GM18517 (cell line): ENCODE measurements at regions not wholly inside any gene's neighbourhood (a gene's known extent, or its start where the extent isn't known, plus 50 kb on each side); places are given as distances from the start of the nearest gene placed in this dataset.
"Not testable (repeated sequence)": the region's sequence is repeated elsewhere in the genome, so short reads cannot be mapped to it uniquely, and the experiment has no call there.

Experiments used
- ATAC-seq: cut with Tn5 transposase; IDR thresholded peaks from one replicate; pipeline ENCODE4 v1.9.1; 2021; ENCODE audit warnings: mild to moderate bottlenecking, moderate library complexity; ENCODE audit not compliant: unreplicated experiment

DNA sequence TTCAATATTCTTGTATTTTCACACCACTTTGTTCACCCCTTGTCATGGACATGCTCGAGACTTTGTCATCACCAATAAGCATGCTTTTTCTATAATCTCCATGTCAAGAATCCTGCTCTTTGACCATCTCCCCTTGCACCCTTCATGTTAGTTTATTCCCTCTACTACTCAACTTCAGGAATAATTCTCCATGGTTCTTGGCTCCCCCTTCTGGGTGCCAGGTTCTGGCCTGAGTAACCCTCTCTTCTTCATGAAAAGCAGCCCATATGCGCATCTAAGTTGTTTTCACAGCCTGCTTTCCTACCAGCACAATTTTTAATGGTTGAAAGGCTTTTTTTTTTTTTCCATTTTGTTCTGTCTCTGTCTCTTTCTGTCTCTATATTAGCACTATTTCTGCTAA is 160.7 kb downstream of the LEPR start:
- ATAC-seq: no peak

GRCh38 chr1:65584399-65584798 is 163.9 kb downstream of the LEPR start:
- ATAC-seq: no peak

DNA sequence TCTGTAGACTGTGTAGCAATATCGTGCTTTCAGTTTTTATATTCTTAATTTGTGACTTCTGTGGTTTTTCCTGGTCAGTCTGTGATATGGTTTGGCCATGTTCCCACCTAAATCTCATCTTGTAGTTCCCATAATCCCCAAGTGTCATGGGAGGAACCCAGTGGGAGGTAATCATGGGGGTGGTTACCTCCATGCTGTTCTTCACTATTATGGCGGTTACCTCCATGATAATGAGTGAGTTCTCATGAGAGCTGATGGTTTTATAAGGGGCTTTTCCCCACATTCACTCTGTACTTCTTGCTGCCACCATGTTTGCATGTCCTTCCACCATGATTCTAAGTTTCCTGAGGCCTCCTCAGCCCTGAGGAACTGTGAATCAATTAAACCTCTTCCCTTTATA is 169.8 kb downstream of the LEPR start:
- ATAC-seq: no peak

- no peak for ATAC-seq
These were observed 173.0 kb downstream of the LEPR start for GRCh38 chr1:65593516-65593915.

DNA sequence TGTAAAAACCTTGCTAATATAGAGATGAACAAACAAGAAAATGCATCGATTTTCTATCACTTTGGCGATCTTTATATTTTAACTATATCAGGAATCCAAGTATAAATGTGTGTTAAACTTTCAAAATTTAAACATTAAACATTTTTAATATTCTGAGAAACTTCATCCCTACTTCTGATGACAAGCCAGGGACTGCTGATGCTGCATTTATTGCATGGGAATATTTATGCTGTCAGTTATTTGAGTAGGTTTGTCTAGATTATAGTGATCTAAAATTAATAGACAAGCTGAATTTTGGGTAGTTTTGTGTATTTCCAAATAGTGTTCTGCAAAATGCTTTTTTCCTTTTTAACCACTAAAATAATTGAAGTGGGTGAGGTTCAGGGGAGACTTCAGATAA is 175.3 kb downstream of the LEPR start:
- no peak for ATAC-seq

GRCh38 chr1:65596768-65597167 is 176.3 kb downstream of the LEPR start:
- no peak for ATAC-seq

DNA sequence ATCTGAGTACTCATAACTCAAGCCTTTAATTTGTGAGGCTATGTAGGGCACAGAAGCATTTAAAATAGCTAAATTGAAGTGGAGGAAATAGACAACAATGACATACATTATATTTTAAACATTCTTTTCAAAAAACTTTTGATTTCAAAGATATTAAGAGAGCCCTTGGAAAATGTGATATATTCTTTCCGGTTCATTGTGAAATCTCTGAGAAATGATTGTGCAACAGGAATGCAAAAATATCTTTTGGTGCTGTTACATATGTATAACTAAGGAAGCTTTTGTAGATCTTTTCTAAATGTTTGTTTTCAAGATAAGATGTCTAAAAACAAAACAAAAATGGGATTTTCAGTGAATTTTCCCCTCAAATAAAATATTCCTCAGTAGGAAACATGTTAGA is 185.2 kb downstream of the LEPR start:
- no peak for ATAC-seq

DNA sequence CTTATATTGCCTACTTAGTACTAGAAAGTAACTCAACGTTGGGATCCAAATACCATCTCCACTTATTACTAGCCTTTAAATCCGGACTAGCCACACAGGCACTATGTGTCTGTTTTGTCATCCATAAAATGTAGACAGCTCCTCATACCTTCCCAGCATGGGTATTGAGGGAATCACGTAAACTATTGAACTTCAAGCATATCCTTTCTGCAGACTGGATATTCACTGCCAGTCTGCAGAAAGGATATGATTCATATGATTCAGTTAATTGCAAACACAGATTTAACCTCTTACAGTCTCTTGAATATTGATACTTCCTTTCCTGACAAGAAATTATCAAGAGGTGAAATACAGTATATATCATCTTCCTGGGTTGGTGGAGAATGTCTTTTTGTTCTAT is 186.0 kb downstream of the LEPR start:
- no peak for ATAC-seq

GRCh38 chr1:65613884-65614283 is 178.8 kb upstream of the PDE4B start:
- ATAC-seq: no peak

GRCh38 chr1:65615859-65616258 is 176.8 kb upstream of the PDE4B start:
- no peak for ATAC-seq

DNA sequence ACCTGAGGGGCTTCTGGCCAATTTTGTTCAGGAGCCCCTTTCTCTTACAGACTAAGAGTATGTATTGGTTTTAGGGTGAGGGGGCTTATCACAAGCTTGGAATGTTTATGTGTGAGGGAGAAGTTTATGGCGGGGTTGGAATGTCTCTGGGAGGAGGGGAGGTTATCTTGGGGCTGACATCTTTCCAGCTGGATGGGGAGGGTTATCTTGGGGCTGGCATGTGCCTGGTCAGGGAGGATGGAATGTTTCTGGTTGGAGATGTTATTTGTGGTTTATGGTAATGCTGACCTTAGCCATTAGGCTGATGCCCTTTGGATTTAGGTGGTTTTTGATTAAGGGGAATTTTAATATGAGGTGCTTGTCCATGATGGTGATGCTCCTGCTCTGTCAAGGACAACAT is 171.0 kb upstream of the PDE4B start:
- not testable (repeated sequence) for ATAC-seq

GRCh38 chr1:65623895-65624294 is 168.8 kb upstream of the PDE4B start:
- ATAC-seq: no peak

DNA sequence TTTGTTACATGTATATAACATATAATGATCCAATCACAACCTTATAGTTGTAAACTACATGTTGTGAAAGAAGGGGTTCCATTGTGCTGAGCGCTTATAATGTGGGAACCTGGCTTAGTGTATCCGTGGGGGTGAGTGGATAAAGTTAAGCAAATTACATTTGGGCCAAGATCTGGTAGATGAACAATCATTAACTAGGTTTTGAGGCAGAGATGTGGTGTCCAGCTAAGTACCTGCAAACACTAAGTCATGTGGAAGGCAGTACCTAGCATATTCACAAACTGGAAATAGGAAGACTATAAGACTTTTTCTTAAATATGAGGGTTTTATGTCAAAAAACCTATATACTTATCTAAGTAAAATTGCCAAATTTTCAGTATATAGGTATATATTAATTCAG is 167.2 kb upstream of the PDE4B start:
- ATAC-seq: no peak

DNA sequence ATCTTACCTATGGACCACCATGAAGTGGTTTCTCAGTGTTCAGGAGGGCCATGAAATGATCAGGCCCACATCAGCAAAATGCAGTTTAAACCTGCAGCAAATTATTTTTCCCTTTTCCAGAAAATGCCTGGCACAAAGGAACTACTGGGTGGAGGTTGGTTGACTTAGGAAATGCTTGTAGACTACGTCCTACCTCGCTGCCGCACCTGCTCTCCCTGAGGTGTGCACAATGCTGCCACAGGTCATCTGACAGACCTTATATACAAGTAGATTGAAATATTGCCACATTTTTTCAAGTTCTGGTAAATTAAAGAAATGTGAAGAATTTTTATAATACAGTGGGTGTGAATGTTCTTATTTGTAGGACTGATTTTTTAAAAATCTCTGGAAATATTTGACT is 166.7 kb upstream of the PDE4B start:
- ATAC-seq: no peak

GRCh38 chr1:65629788-65630187 is 162.9 kb upstream of the PDE4B start:
- no peak for ATAC-seq

- ATAC-seq: no peak
These were observed 161.8 kb upstream of the PDE4B start for GRCh38 chr1:65630855-65631254.

GRCh38 chr1:65632235-65632634 is 160.5 kb upstream of the PDE4B start:
- ATAC-seq: no peak

DNA sequence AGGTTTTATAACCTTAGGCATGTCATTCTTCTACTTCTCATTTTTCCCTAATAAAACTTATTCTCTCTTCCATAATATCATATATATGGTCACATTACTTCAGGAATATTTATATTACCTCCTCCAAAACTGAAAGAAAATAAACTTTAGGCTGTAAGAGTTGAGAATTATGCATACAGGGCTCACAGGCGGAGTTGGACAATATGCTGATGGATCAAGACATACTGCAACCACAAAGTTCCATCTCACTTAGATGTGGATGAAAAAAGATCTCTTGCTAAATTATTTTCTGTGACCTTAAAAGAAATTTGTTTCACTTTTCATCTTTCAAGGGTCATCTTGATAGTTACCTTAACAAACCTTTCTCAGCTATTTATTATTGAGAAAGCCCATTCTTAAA is 152.6 kb upstream of the PDE4B start:
- ATAC-seq: no peak

DNA sequence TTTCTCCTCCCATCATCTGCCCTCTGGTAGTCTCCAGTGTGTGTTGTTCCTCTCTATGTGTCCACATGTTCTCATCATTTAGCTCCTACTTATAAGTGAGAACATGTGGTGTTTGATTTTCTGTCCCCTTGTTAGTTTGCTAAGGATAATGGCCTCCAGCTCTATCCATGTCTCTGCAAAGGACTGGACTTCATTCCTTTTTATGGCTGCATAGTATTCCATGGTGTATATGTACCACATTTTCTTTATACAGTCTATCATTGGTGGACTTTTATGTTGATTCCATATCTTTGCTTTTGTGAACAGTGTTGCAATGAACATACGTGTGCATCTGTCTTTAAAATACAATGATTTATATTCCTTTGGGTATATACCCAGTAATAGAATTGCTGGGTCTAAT is 143.5 kb upstream of the PDE4B start:
- not testable (repeated sequence) for ATAC-seq

GRCh38 chr1:65650682-65651081 is 142.0 kb upstream of the PDE4B start:
- no peak for ATAC-seq

DNA sequence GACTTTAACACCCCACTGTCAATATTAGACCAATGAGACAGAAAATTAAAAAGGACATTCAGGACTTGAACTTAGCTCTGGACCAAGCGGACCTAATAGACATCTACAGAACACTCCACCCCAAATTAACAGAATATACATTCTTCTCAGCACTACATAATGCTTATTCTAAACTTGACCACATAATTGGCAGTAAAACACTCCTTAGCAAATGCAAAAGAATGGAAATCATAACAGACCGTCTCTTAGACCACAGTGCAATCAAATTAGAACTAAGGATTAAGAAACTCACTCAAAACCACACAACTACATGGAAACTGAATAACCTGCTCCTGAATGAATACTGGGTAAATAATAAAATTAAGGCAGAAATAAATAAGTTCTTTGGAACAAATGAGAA is 138.2 kb upstream of the PDE4B start:
- not testable (repeated sequence) for ATAC-seq

- not testable (repeated sequence) for ATAC-seq
These were observed 135.1 kb upstream of the PDE4B start for GRCh38 chr1:65657609-65658008.

- ATAC-seq: no peak
These were observed 134.6 kb upstream of the PDE4B start for GRCh38 chr1:65658122-65658521.

DNA sequence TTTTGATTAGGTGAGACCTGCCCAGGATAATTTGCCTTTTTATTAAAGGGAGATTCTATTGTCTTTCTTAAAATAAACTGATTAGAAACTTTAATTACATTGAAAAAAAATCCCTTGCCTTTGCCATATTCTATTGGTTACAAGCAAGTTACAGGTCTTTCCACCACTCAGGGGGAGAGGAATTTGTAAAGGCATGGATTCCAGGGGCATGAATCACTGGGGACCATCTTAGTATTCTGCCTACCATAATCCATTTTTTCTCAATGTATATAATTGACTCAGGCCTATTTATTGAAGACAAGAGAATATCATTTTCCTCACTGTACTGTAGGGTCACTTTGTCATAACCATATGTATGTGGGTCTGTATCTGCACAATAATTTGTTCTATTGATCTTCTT is 124.3 kb upstream of the PDE4B start:
- no peak for ATAC-seq
